ENCODE measurements at regions not wholly inside any gene's neighbourhood (a gene's known extent, or its start where the extent isn't known, plus 50 kb on each side); places are given as distances from the start of the nearest gene placed in this dataset.

DNA sequence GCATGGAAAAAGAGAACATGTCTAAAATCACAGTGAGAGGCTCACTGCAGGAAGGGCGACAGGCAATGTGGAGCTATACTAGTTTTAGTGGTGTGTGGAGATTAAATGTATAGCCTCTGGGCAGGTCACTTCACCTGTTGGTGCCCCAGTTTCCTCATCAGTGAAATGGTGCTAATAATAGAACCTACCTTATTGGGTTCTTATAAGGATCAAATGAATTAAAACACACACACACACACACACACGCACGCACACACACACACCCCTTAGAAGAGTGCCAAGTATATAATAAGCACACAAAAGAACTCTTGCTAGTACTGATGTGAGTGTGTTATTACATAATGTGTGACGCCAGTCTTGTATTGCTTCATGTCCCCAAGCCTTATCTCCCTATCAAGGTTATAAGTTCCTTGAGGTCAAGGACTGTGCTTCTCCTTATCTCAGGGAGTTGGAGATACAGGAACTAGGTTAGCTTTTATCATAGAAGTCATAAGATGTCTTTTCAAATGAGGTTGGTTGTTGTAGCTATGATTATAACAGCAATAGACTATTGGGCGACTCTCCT lies 98.0 kb upstream of the CXCR4 start:
- CTCF ChIA-PET: no interaction called here
- Histone ChIP-seq H3K36me3 (ENCODE audit: insufficient read depth, low read length, poor library complexity, severe bottlenecking) (no peaks in the 10 kb centered on the region), H3K9me3 (ENCODE audit: low read depth, low read length, poor library complexity, severe bottlenecking) (no peaks in the 10 kb centered on the region), H3K4me3 (ENCODE audit: low read depth, low read length, poor library complexity, severe bottlenecking) (no peak overlapping the region), H3K4me1 (ENCODE audit: insufficient read depth, low read length, poor library complexity, severe bottlenecking) (no peaks in the 10 kb centered on the region), H3K27me3 (replicated peaks; ENCODE audit: insufficient read depth, low read depth, low read length, poor library complexity) (peaks cover 12% of the 10 kb centered on the region), H3K27ac (ENCODE audit: low read depth, low read length, poor library complexity, severe bottlenecking) (no peak overlapping the region)
- no peak for DNase-seq (ENCODE audit: low spot score)
- POLR2A ChIA-PET (ENCODE audit: low non-redundant PET): no interaction called here
- TF ChIP-seq, protein P1, sequence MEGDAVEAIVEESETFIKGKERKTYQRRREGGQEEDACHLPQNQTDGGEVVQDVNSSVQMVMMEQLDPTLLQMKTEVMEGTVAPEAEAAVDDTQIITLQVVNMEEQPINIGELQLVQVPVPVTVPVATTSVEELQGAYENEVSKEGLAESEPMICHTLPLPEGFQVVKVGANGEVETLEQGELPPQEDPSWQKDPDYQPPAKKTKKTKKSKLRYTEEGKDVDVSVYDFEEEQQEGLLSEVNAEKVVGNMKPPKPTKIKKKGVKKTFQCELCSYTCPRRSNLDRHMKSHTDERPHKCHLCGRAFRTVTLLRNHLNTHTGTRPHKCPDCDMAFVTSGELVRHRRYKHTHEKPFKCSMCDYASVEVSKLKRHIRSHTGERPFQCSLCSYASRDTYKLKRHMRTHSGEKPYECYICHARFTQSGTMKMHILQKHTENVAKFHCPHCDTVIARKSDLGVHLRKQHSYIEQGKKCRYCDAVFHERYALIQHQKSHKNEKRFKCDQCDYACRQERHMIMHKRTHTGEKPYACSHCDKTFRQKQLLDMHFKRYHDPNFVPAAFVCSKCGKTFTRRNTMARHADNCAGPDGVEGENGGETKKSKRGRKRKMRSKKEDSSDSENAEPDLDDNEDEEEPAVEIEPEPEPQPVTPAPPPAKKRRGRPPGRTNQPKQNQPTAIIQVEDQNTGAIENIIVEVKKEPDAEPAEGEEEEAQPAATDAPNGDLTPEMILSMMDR (conservative IDR thresholded peaks at IDR 0.05; ENCODE audit: low read depth, low read length): no peak
- no peak for TF ChIP-seq EZH2 (IDR thresholded peaks at IDR 0.05; ENCODE audit: borderline replicate concordance, low read depth, low read length, poor library complexity, severe bottlenecking)
- intact Hi-C loops (cut with micrococcal nuclease; ENCODE audit: unreplicated experiment): no loop called here
- no TSS peak for BruUV-seq (replicated peaks)

DNA sequence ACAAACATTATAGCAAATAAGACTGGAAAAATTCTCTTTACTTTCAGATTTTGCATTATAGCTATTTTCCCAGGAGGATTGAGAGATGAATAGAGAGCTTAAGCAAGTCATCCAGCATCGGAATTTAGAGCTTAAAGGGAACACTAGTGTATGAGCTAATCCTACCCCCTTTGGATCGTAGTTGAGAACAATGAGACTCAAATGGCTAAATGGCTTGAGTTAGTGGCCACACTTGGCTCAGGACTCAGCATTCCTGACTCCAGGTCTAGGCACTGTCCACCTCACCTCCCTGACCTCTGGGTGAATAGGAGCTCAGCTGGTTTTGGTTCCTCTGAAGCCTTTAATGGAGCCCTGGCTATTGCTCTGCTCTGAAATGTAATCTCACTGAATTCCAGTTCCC lies 97.5 kb upstream of the CXCR4 start:
- BruUV-seq (replicated peaks): no TSS peak
- intact Hi-C loops (cut with micrococcal nuclease; ENCODE audit: unreplicated experiment): no loop called here
- CTCF ChIA-PET: no interaction called here
- TF ChIP-seq, protein P1 (conservative IDR thresholded peaks at IDR 0.05; ENCODE audit: low read depth, low read length): no peak
- no peak for TF ChIP-seq EZH2 (IDR thresholded peaks at IDR 0.05; ENCODE audit: borderline replicate concordance, low read depth, low read length, poor library complexity, severe bottlenecking)
- no peaks in the 10 kb centered on the region for H3K4me1 ChIP-seq (ENCODE audit: insufficient read depth, low read length, poor library complexity, severe bottlenecking)
- no peaks in the 10 kb centered on the region for H3K9me3 ChIP-seq (ENCODE audit: low read depth, low read length, poor library complexity, severe bottlenecking)
- DNase-seq (ENCODE audit: low spot score): no peak
- H3K27me3 ChIP-seq (replicated peaks; ENCODE audit: insufficient read depth, low read depth, low read length, poor library complexity): peaks cover 12% of the 10 kb centered on the region
- H3K4me3 ChIP-seq (ENCODE audit: low read depth, low read length, poor library complexity, severe bottlenecking): no peak overlapping the region
- H3K27ac ChIP-seq (ENCODE audit: low read depth, low read length, poor library complexity, severe bottlenecking): no peak overlapping the region
- H3K36me3 ChIP-seq (ENCODE audit: insufficient read depth, low read length, poor library complexity, severe bottlenecking): no peaks in the 10 kb centered on the region
- POLR2A ChIA-PET (ENCODE audit: low non-redundant PET): no interaction called here

DNA sequence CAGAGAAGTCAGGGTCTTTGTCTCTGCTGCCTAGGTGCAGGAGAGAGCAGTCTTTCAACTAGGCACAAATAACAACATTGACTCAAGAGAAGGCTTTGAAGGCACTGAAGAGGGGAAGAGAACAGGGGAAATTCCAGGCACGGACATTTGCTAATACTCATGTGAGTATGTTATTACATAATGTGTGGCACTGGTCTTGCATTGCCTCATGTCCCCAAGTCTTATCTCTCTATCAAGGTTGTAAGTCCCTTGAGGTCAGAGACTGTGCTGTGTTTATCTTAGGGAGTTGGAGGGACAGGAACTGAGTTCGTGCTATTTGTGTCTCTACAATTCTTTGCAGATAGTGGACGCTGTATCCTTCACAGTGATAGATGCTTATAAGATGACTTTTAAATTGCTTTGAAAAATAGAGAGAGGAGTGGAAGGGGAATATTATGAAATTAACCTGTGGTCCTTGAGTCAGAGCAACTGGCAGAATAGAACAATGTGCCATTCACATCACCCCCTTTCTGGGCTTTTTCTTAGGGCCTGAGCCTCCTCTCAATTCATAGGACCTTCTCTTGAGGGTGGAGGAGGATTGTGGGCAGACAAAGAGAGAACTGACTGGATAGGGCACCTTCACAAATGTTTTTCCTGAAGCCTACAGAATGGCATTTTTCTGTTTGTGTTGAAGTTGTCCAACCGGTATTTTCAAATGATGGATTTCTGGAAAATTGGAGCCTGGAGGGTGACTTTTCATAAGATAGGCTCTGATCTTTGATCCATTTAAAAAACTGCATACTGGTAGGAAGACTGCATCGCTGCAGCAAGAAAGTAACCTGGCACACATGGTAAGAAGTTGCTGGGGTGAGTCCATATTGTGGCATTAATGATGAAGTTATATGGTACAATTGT lies 96.6 kb upstream of the CXCR4 start:
- POLR2A ChIA-PET (ENCODE audit: low non-redundant PET): no interaction called here

More for the DNA sequence above, 96.6 kb upstream of the CXCR4 start:
- intact Hi-C loops (cut with micrococcal nuclease; ENCODE audit: unreplicated experiment): no loop called here
- Histone ChIP-seq H3K36me3 (ENCODE audit: insufficient read depth, low read length, poor library complexity, severe bottlenecking) (no peaks in the 10 kb centered on the region), H3K4me3 (ENCODE audit: low read depth, low read length, poor library complexity, severe bottlenecking) (no peak overlapping the region), H3K27me3 (replicated peaks; ENCODE audit: insufficient read depth, low read depth, low read length, poor library complexity) (peaks cover 16% of the 10 kb centered on the region), H3K4me1 (ENCODE audit: insufficient read depth, low read length, poor library complexity, severe bottlenecking) (no peaks in the 10 kb centered on the region), H3K9me3 (ENCODE audit: low read depth, low read length, poor library complexity, severe bottlenecking) (no peaks in the 10 kb centered on the region), H3K27ac (ENCODE audit: low read depth, low read length, poor library complexity, severe bottlenecking) (no peak overlapping the region)
- no peak for DNase-seq (ENCODE audit: low spot score)
- TF ChIP-seq EZH2 (IDR thresholded peaks at IDR 0.05; ENCODE audit: borderline replicate concordance, low read depth, low read length, poor library complexity, severe bottlenecking): no peak
- TF ChIP-seq, protein P1 (conservative IDR thresholded peaks at IDR 0.05; ENCODE audit: low read depth, low read length): no peak
- CTCF ChIA-PET: no interaction called here
- BruUV-seq (replicated peaks): no TSS peak
